Testis (tissue), 2 donors: ENCODE measurements at regions not wholly inside any gene's neighbourhood (a gene's known extent, or its start where the extent isn't known, plus 50 kb on each side); places are given as distances from the start of the nearest gene placed in this dataset.
"Not testable (repeated sequence)": the region's sequence is repeated elsewhere in the genome, so short reads cannot be mapped to it uniquely, and the experiment has no call there.

Source experiments
- DNase-seq: peaks from one replicate; pipeline ENCODE4 v3.0.0-alpha.2; 2019
- H3K27ac ChIP-seq, 2 donors: fragments of 200-600 bp; sonication (generic); one replicate each; pipeline ENCODE4 v1.5.1; 2019
- H3K27me3 ChIP-seq: fragments of 200-600 bp; sonication (generic); one replicate; pipeline ENCODE4 v1.5.1; 2019
- H3K36me3 ChIP-seq: fragments of 200-600 bp; sonication (generic); one replicate; pipeline ENCODE4 v1.5.1; 2017; ENCODE audit warnings: low read depth; ENCODE audit errors: missing control alignments
- H3K4me1 ChIP-seq: fragments of 200-600 bp; sonication (generic); one replicate; pipeline ENCODE4 v1.5.1; 2019
- H3K4me3 ChIP-seq, 2 donors: fragments of 200-600 bp; sonication (generic); one replicate each; pipeline ENCODE4 v1.5.1; 2017 to 2019
- H3K9me3 ChIP-seq: fragments of 200-600 bp; sonication (generic); one replicate; pipeline ENCODE4 v1.5.1; 2017
- CTCF ChIP-seq, 3 experiments: fragments of 450-650 bp in 2 of 3; fragments of 200-600 bp in 1 of 3; sonication (generic) in 1 of 3; IDR thresholded peaks; one replicate each; pipeline ENCODE4 v1.5.1; 2016 to 2019; ENCODE audit warnings: antibody characterized with exemption in 3 of 3, mild to moderate bottlenecking in 2 of 3, moderate library complexity in 1 of 3
- POLR2A ChIP-seq: fragments of 450-650 bp; IDR thresholded peaks from one replicate; pipeline ENCODE4 v1.6.1; 2017; ENCODE audit warnings: antibody characterized with exemption, mild to moderate bottlenecking, moderate library complexity
- WGBS, 2 donors: methylation state at CpG; one replicate each; pipeline ENCODE4 v1.1.5; 2018; 5-methylcytosine and 5-hydroxymethylcytosine counted together
- intact Hi-C: fragments of 100-400 bp; cut with DNase I; formaldehyde crosslinking; loops from one replicate; pipeline ENCODE4 v1.15.1; 2023; ENCODE audit warnings: low total_unique reads

- Histone ChIP-seq H3K27me3 (no peaks in the 10 kb centered on the region), H3K4me1 (no peaks in the 10 kb centered on the region), H3K36me3 (no peaks in the 10 kb centered on the region), H3K9me3 (no peaks in the 10 kb centered on the region), H3K27ac (no peak overlapping the region), H3K4me3 (no peak overlapping the region)
- TF ChIP-seq POLR2A, result no peak
- no peak for TF ChIP-seq CTCF (IDR thresholded peaks at IDR 0.05)
- DNase-seq, result no peak
- WGBS, 2 donors, result 87 to 92% methylated on average over 13 of the region's 13 CpGs
- intact Hi-C loops, result no loop called here
These were observed 1424.1 kb downstream of the SLITRK1 start for GRCh38 chr13:82458169-82458568.

GRCh38 chr13:82457548-82457947 is 1424.7 kb downstream of the SLITRK1 start:
- 62 to 75% methylated on average over 13 of the region's 13 CpGs for WGBS, 2 donors
- H3K27ac ChIP-seq, H3K27me3 ChIP-seq, H3K4me3 ChIP-seq, H3K4me1 ChIP-seq, intact Hi-C loops, DNase-seq, H3K36me3 ChIP-seq, H3K9me3 ChIP-seq: not testable (repeated sequence)

- no peaks in the 10 kb centered on the region for H3K9me3 ChIP-seq
- no peak for TF ChIP-seq POLR2A
- no peak for TF ChIP-seq CTCF (IDR thresholded peaks at IDR 0.05)
- WGBS, 2 donors, result 88 to 92% methylated on average over 1 of the region's 1 CpG
- intact Hi-C loops, result no loop called here
- H3K4me1 ChIP-seq, result no peaks in the 10 kb centered on the region
- no peaks in the 10 kb centered on the region for H3K27me3 ChIP-seq
- no peaks in the 10 kb centered on the region for H3K36me3 ChIP-seq
- no peak overlapping the region for H3K4me3 ChIP-seq
- no peak overlapping the region for H3K27ac ChIP-seq
- DNase-seq, result no peak
These were observed 1434.7 kb downstream of the SLITRK1 start for GRCh38 chr13:82447416-82448077.

- Histone ChIP-seq H3K4me3 (no peak overlapping the region), H3K9me3 (no peaks in the 10 kb centered on the region), H3K27ac (no peak overlapping the region), H3K4me1 (no peaks in the 10 kb centered on the region), H3K36me3 (no peaks in the 10 kb centered on the region), H3K27me3 (no peaks in the 10 kb centered on the region)
- no peak for TF ChIP-seq CTCF (IDR thresholded peaks at IDR 0.05)
- no peak for TF ChIP-seq POLR2A
- intact Hi-C loops, result no loop called here
- no peak for DNase-seq
- WGBS, 2 donors, result 0% methylated on average over 1 of the region's 1 CpG
These were observed 1442.9 kb downstream of the SLITRK1 start for GRCh38 chr13:82439159-82439904.

DNA sequence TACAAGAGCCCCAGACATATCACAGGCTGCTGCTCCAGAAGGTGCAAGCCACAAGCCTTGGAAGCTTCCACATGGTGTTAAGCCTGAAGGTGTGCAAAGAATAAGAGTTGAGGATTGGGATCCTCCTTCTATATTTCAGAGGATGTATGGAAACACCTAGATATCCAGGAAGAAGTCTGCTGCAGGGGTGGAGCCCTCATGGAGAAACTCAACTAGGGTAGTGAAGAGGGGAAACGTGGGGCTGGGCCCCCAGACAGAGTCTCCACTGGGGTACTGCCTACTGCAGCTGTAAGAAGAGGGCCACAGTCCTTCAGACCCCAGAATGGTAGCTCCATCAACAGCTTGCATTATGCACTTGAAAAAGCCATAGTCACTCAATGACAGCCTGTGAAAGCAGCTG is 1444.0 kb downstream of the SLITRK1 start:
- DNase-seq, result no peak
- 60 to 73% methylated on average over 1 of the region's 1 CpG for WGBS, 2 donors
- H3K4me1 ChIP-seq, result no peaks in the 10 kb centered on the region
- no peak for TF ChIP-seq CTCF (IDR thresholded peaks at IDR 0.05)
- no peak for TF ChIP-seq POLR2A
- no peak overlapping the region for H3K4me3 ChIP-seq
- intact Hi-C loops, result no loop called here
- H3K27ac ChIP-seq, result no peak overlapping the region
- H3K9me3 ChIP-seq, result no peaks in the 10 kb centered on the region
- no peaks in the 10 kb centered on the region for H3K36me3 ChIP-seq
- H3K27me3 ChIP-seq, result no peaks in the 10 kb centered on the region
